GM21717 (cell line): ENCODE measurements at regions not wholly inside any gene's neighbourhood (a gene's known extent, or its start where the extent isn't known, plus 50 kb on each side); places are given as distances from the start of the nearest gene placed in this dataset.
A peak's percentile ranks its signal among the peaks of the same experiment; 100 is the strongest.
"Not testable (repeated sequence)": the region's sequence is repeated elsewhere in the genome, so short reads cannot be mapped to it uniquely, and the experiment has no call there.

Experiments
- ATAC-seq: cut with Tn5 transposase; IDR thresholded peaks from one replicate; pipeline ENCODE4 v1.9.1; 2021; ENCODE audit warnings: mild to moderate bottlenecking, moderate library complexity; ENCODE audit not compliant: unreplicated experiment

DNA sequence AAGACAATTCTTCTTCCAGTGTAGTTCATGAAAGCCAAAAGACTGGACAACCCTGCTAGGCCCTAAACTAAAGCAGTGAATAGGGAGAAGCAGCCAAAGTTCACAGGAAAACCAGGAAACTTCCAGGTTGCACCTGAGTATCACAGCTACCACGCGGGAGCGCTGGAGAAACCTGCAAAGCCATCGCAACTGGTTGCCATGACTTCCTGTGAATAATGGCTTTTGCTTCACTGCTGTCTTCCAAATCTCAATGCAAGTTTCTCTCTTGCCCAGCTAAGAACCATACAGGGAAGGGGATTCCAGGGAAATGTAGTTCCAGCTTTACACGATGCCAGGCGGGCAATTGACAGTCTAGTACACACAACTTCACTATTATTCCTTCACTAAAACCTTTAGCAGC lies 114.1 kb downstream of the GXYLT1 start:
- no peak for ATAC-seq

DNA sequence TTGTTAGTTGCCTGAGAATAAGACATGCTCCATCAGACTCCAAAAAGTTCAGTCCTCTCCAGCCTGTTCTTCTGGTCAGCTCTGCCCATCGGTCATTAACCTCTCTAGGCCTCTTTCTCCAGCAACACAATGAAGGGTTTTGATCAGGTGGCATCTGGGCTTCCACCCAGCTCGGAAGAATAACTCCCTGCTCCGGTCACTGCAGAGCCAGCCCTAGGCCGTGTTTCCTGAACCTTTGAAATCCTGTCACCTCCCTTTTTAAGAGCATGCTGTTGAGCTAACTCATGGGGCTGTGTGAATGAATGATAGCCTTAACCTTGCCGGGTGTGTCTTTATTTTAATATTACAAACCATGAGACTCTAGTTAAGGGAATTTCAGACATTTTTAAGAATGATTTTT lies 117.1 kb downstream of the GXYLT1 start:
- no peak for ATAC-seq

DNA sequence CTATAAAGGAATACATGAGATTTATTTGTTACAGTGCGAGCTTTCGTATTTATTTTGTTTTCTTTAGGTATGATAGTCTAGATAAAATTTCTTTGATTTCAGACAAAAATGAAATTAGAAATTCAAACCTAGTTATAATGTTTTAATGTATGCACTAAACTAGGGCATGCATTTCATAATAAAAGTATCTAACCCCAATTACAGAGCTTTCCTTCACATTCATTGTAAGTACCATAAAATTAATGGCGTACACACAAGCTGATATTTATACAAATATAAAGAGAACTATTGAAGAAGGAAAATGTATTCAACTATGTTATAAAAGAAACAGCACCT lies 120.2 kb downstream of the GXYLT1 start:
- no peak for ATAC-seq

DNA sequence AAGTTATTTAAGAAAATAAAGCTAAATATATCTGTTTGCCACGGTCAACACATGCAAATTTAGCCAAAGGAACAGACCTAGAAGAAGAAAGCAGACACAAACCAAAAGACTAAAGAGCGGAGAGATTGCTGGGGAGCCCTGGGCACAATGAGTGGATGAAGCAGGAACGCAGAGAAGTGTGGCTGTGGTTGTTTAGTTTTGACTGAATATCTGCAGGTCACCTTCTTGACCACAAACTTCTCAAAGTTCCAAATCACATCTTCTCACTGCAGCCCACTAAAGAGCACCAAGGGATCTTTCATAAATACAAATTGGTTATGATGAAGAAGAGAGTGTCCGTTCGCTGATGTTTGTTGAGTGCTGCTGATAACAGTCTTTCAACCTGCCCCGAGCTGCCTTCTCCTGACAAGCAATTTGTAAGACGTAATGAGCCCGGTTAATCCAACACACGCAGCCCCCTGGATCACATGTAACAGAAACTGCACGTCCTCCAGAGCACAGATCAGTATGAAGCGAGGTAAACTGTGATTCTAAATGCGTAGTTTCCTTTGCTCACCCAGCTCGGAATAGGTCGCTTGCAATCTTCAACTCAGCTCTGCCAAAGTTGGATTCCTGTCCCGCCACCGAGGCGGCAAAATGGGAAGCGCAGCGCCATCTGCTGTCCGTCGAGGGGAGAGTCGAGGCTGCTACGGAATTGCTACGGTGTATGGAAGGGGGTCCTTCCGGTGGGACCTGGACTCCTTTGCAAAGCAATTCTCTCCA lies 120.8 kb downstream of the GXYLT1 start:
- ATAC-seq = peak; percentile 93

DNA sequence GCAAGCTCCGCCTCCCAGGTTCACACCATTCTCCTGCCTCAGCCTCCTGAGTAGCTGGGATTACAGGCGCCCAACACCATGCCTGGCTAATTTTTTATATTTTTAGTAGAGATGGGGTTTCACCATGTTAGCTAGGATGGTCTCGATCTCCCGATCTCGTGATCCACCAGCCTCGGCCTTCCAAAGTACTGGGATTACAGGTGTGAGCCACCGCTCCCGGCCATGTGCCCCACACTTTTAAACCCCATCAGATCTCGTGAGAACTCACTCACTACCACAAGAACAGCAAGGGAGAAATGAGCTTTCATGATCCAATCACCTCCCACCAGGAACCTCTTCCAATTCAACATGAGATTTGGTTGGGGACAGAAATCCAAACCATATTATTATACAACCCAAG lies 122.7 kb downstream of the GXYLT1 start:
- ATAC-seq = not testable (repeated sequence)

DNA sequence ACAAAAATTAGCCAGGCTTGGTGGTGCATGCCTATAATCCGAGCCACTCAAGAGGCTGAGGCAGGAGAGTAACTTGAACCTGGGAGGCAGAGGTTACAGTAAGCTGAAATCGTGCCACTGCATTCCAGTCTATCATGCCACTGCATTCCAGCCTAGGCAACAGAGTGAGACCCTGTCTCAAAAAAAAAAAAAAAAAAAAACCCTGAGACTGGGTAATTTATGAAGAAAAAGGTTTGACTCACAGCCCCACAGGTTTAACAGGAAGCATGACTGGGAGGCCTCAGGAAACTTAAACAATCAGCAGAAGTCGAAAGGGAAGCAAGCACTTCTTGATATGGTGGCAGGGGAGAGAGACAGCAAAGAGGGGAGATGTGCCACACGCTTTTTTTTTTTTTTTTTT lies 123.2 kb downstream of the GXYLT1 start:
- no peak for ATAC-seq

DNA sequence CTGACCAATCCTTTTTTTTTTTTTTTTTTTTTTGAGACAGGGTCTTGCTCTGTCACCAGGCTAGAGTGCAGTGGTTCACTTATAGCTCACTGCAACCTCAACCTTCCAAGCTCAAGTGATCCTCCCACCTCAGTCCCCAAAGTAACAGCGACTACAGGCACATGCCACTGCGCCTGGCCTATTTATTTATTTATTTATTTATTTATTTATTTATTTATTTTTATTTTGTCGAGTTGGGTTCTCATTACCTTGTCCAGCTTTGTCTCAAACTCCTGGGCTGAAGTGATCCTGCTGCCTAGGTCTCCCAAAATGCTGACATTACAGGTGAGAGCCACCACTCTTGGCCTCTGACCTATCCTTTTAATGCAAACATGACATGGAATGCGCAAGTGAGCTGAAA lies 124.4 kb downstream of the GXYLT1 start:
- no peak for ATAC-seq

DNA sequence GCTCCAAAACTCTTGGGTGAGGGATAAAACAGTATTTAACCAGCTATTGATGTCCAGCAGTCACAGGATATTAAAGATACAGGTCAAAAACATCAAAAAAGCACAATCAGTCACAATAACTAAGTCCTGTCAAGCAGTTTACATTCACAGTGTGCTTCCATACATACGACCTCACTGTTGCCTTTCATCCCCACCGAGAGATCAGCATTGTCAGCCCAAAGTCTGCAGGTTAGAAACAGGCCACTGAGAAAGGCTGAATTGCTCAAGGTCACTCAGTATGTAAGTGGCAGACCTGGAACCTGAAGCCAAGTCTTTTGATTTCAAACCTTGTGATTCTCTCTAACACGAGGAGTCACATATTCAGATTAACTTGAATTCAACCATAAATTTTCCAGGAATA lies 124.9 kb downstream of the GXYLT1 start:
- ATAC-seq = no peak

DNA sequence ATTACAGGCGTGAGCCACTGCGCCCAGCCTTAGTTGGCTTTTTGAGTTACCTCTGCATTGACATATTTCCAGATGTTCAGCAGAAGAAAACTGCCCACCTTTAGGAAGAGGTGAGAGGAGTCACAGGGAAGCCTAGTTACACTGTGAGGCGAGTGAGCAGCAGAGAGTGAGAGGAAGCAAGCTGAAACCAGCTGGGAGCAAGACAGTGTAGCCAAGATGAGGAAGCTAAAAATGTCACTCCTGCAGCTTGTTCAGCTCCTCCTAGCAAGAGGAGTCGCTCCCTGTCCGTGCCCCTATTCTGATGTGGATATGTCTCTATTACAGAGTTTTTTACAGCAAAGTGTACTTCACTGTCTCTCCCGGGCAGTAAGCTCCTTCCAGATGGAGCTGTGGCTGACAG lies 127.6 kb downstream of the GXYLT1 start:
- no peak for ATAC-seq

DNA sequence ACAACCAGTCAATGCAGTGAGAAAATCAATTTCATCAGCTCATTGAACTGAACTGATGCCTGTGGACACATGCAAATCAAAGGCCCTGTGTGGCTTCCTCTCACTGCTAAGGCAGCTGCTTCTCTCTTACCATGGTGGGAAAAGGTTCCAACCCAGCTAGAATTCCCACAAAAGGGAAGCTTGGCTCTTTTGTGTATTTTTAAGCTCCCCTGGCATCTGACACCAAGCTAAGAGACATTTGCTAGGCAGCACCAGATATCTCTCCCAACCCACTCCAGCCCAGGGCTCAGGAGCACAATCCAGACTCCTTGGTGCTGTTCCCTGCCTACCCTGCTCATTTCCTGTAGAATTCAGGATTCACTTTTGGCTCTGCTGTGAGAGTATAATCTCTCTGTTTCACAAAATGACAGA lies 129.6 kb downstream of the GXYLT1 start:
- no peak for ATAC-seq

DNA sequence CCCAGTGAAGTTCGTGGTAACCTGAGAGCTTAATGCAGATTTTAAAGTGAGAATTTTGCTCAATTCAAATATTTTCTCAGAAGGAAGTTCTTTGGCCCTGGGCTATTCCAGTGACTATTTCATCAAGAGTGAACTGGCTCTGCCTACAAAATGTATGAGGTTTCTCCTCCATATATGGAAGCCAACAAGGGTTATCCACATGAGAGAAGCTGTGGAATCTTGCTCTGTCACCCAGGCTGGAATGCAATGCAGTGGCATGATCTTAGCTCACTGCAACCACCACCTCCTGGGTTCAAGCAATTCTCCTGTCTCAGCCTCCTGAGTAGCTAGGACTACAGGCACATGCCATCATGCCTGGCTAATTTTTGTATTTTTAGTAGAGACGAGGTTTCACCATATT lies 132.2 kb downstream of the GXYLT1 start:
- not testable (repeated sequence) for ATAC-seq

DNA sequence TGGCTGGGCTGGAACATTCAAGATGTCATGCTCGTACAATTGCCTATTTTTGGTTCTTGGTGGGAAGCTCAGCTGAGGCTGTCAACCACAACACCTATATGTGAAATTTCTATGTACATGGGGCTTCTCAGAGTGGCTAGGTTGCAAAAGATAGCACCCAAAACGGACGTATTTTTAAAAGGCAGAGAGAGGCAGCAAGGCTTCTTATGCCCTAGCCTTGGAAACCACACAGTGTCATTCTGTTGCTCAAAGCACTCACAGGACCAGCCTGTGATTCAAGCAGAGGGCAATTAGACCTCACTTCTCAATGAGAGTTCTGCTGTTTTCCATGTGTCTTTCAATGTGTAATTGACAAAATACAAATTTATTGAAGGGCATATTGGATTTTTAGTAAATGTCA lies 134.0 kb downstream of the GXYLT1 start:
- ATAC-seq = no peak

DNA sequence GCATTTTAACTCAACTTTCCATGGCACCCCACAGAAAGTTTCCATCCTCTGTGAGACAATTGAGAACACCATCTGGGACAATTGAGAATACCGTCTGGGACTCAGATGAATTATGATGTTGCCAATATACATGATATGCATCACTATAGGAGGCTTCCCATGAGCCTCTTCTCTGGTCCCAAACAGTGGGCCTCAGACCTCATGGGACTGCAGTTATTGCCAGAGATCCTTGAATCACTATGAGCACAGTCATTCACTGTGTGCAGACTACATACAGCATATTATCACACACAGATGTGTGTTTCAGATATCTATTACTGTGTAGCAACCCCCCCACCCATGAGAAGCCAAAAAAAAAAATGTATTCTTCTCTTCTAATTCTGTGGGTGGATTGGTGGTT lies 134.4 kb downstream of the GXYLT1 start:
- ATAC-seq = no peak

DNA sequence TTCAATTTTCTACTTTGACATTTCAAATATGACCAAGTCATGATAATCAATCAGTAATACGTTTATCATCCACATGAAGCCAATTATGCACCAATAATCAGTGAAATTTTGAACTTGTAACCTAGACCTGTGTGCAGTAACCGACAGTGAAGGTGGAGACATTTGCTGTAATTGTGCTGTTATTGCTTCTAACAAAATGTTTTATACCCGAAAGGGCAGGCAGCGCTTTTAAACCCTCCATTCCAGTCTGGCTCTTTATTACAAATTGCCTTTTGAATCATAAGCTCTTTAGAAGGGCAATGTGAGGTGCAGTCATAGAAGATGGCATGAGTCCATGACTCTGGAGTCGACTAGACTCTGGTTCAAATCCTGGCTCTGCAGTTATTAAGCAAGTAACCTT lies 135.7 kb downstream of the GXYLT1 start:
- no peak for ATAC-seq

DNA sequence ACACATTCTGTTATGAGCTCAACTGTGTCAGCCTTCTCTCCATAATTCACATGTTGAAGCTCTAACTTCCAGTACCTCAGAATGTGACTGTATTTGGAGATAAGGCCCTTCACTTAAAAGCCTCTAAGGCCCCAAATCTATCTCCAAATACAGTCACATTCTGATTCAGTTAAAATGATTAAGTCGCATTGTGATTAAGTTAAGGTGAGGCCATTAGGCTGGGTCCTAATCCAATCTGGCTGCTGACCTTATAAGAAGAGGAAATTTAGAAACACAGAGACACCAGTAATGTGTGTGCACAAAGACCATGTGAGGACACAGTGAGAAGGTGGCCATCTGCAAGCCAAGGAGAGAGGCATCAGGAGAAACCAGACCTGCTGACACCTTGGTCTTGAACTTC lies 141.6 kb downstream of the GXYLT1 start:
- no peak for ATAC-seq

DNA sequence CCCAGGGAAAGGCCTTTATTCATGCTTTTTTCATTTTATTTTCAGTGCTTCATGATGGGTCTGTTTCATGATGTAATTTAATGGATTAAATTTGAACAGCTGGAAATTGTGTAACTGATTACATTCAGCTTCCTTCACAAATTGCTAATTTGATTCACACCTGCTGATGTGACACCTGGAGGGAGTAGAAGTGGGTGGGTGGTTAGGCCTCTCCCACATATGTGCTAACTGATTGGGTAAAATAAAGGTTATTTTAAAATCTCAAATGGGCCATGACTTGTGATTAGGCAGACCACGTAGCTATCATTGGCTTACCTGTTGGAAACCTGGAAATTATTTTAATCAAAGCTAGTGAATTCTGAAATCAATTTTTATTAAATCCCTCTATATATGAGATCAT lies 142.1 kb downstream of the GXYLT1 start:
- no peak for ATAC-seq

DNA sequence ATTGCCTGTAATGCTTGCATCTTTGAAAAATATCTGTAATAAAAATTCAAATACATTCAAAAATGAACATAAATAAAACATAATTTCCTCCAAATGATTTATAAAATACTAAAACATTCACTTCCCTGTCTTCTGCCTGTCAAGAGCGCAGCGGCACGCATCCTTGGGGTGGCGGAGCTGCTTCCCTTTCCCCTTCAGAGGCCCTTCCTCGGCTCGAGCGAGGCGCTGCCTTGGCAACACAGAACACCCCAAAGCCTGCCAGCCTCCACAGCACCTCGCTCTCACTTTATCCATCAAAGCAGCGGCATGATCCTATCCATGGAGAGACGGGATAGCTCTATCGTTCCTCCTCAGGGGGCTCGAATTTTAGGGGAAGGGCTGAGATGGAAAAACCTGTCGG lies 146.2 kb downstream of the GXYLT1 start:
- no peak for ATAC-seq

DNA sequence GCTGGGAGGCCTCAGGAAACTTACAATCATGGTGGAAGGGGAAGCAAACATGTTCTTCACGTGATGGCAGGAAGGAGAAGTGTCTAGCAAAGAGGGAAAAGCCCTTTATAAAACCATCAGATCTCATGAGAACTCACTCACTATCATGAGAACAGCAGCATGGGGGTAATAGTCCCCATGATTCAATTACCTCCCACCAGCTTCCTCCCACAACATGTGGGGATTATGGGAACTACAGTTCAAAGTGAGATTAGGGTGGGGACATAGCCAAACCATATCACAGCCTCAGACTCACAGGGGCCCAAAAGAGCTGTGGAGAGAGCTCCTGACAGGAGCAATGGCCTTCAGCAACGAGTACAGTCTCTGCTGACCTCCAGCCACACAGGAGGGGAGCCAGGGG lies 151.4 kb downstream of the GXYLT1 start:
- ATAC-seq = no peak

DNA sequence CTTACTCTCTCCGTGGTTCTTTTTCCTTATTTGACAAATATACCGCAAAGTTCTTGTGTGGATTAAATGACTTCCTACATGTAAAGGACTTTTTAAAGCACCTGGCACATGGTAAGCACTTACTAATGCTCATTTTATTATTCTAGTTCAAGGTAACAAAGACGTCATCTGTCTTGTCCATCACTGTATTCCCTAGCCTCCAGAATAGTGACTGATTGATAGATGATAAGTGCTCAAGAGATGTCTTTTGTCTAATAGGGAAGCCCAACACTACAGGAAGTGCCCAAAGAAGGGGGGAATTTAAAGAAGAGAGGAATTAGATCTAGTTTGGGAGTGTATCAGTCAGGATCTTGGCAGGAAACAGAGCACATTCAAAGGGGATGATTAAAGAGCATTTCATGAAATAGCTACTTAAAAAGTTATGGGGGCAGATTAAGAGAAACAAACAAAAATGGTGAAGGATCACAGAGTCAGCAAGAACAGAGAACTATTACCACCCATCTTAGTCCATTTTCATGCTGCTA lies 151.9 kb downstream of the GXYLT1 start:
- no peak for ATAC-seq

DNA sequence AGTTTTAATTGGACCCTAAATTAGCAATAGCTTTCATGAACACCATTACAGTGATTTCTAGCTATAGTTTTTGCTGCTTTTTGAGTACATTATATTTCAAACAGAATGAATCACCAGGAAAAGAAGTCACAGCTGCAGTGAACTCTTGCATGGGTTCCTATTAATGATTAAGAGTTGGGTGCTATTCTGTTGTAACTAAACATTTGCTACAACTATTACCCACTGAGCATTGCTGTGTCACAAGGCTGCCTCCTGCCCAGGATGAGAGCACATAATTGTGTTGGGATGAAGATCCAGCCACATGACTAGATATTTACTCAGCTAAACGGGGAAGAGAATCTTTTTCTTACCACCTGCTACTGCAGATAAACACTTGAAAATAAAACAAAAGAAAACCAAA lies 152.7 kb downstream of the GXYLT1 start:
- ATAC-seq = no peak

DNA sequence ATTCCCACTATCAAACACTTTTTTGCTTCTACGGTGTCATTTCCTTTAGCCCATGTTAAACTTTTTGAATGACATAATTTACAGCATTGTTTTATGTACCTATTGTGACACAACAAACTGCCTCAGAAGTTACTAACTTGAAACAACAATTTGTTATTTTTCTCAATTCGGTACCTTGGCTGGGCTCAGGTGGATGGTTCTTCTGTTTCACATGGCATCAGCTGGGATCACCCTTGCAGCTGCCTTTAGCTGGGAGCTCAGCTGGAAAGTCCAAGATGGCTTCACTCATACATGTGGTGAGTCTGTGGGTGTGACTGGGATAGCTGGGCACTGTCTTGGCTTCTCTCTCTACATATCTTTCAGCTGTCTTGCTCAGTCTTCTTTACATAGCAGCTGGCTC lies 156.0 kb downstream of the GXYLT1 start:
- ATAC-seq = no peak

DNA sequence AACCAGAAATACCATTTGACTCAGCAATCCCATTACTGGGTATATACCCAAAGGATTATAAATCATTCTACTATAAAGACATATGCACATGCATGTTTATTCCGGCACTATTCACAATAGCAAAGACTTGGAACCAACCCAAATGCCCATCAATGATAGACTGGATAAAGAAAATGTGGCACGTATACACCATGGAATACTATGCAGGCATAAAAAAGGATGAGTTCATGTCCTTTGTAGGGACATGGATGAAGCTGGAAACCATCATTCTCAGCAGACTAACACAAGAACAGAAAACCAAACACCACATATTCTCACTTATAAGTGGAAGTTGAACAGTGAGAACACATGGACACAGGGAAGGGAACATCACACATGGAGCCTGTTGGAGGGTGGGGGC lies 158.2 kb downstream of the GXYLT1 start:
- ATAC-seq = not testable (repeated sequence)

DNA sequence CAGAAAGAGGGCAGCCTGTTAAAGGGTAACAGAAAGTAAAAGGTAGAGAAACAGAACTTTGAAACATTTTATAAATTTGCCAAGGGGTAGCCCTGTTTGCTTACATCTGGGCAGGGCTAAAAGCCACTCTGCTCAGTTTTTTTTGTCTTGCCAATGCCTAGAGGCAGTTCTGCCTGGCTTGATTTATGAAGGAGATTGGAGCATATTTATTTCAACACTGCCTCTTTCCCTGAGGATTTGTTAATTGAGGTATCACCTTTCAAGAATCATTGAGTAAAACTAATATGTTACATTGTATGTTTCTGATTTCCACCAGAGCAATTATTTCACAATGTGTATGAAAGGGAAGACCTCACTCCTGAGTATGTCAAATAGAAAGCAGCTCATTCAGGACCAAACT lies 160.8 kb downstream of the GXYLT1 start:
- ATAC-seq = no peak
